Chondrocyte (in vitro differentiated cells): ENCODE measurements at regions not wholly inside any gene's neighbourhood (a gene's known extent, or its start where the extent isn't known, plus 50 kb on each side); places are given as distances from the start of the nearest gene placed in this dataset.

Experiments
- DNase-seq: peaks from one replicate; pipeline ENCODE4 v3.0.0; 2021; ENCODE audit warnings: mixed read lengths, low spot score
- H3K27ac Mint-ChIP-seq: one replicate; pipeline ENCODE4 v1.8.0; 2021; ENCODE audit warnings: mild to moderate bottlenecking, moderate library complexity, mixed read lengths; ENCODE audit not compliant: unreplicated experiment
- H3K27me3 Mint-ChIP-seq: 2 replicates; pipeline ENCODE4 v1.8.0; 2021; ENCODE audit warnings: low read depth, mixed read lengths
- H3K36me3 Mint-ChIP-seq: 2 replicates; pipeline ENCODE4 v1.8.0; 2021; ENCODE audit warnings: low read depth, mixed read lengths
- H3K4me1 Mint-ChIP-seq: 2 replicates; pipeline ENCODE4 v1.8.0; 2021; ENCODE audit warnings: low read depth, mild to moderate bottlenecking, mixed read lengths
- H3K4me3 Mint-ChIP-seq: one replicate; pipeline ENCODE4 v1.8.0; 2021; ENCODE audit warnings: mild to moderate bottlenecking, moderate library complexity, mixed read lengths; ENCODE audit not compliant: unreplicated experiment
- H3K9me3 Mint-ChIP-seq: 2 replicates; pipeline ENCODE4 v1.8.0; 2021; ENCODE audit warnings: low read depth, mixed read lengths
- CTCF ChIP-seq: fragments of 200-600 bp; sonication (generic); IDR thresholded peaks from 2 replicates; pipeline ENCODE4 v1.5.0; 2021; ENCODE audit warnings: antibody characterized with exemption, mild to moderate bottlenecking, moderate library complexity

GRCh38 chr7:28361551-28361950, 50.8 kb upstream of the CREB5 start:
- no peak for DNase-seq
- Mint-ChIP-seq H3K27me3 (no peaks in the 10 kb centered on the region), H3K9me3 (peaks cover 11% of the 10 kb centered on the region)

GRCh38 chr7:28362182-28362581, 50.1 kb upstream of the CREB5 start:
- TF ChIP-seq CTCF = no peak
- no peak overlapping the region for H3K4me3 Mint-ChIP-seq
- H3K27ac Mint-ChIP-seq = no peak overlapping the region
- peaks cover 15% of the 10 kb centered on the region for H3K4me1 Mint-ChIP-seq
- H3K27me3 Mint-ChIP-seq = no peaks in the 10 kb centered on the region
- DNase-seq = no peak
- peaks cover 4% of the 10 kb centered on the region for H3K36me3 Mint-ChIP-seq
- peaks cover 11% of the 10 kb centered on the region for H3K9me3 Mint-ChIP-seq

More at GRCh38 chr7:28361551-28361950, 50.8 kb upstream of the CREB5 start:
- Mint-ChIP-seq H3K36me3 (peaks cover 4% of the 10 kb centered on the region), H3K4me3 (no peak overlapping the region), H3K27ac (no peak overlapping the region), H3K4me1 (peaks cover 15% of the 10 kb centered on the region)
- TF ChIP-seq CTCF = no peak
